GOT3 (cell line): ENCODE measurements at regions not wholly inside any gene's neighbourhood (a gene's known extent, or its start where the extent isn't known, plus 50 kb on each side); places are given as distances from the start of the nearest gene placed in this dataset.

Source experiments
- DNase-seq: peaks from one replicate; lab custom pipeline; 2025; ENCODE audit warnings: mixed read lengths; lab: John Stamatoyannopoulos, UW

DNA sequence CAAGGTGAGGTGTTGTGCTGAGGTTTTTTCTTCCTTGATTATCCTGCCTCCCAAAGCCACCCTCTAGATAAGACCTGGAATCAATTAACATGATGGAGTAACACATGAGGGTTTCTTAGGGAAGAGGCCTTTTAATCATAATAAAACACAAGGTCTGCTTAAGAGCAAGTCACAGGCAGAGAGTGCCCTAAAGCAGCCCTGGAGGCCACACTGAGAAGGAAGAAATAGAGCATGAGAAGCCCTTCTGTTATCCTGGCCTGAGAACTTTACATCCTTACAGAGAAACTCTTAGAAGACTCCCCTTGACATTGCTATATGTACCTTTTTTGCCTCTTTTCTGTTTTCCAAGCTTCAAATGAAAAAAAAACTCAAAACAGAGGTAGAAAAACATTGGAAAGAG is 132.3 kb downstream of the CEP57L1 start:
- DNase-seq: no peak

DNA sequence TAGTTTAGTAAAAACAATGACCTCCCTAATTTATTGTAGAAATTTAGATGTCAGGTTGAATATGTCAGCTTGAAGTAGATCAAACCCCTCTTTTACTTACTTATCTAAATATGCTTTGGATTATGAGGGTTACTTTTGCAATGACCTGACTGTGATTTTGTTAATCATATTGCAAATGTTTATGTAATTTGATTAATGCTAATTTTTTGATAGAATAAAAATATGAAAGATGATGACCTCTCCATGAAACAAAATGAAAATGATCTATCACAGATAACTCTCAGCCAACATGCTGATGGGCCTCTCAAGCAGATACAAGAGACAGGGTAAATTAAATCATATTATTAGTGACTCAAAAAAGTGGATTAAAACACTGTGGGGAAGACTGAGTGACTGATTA is 131.0 kb downstream of the CEP57L1 start:
- no peak for DNase-seq

DNA sequence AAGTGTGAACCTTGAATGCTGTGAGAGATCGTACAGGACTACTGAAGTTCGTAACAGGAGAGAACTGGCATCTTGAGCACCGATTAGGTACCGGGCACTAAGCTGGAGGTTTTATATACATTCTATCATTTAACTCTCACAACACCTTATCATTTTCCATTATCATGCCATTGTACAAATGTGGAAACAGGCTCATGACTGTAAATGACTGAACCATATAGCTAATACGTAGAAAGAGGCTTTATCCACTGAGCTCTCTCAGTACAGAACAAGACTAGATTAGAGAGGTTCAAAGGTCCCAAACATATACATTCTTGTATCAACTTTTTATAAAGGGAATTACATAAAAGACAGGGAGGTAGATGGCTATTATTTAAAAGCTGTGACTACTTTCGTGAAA is 130.6 kb downstream of the CEP57L1 start:
- no peak for DNase-seq

DNA sequence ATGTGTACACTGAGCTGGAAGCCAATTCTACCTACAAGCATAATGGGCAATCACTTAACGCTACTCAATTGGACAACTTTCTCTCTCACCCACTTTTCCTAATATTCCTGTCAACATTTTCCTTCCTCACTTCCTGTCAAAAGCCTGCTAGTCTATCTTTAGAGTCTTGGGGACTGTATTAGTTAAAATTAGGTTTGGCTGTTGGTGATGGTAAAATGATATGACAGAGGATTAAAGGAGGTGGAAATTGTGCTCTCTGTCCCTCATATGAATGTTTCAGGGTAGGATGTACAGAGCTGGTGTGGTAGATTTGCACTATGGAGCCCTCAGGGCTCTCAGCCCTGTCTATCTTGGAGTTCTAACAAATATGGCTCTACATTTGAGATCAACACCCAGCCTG is 129.7 kb downstream of the CEP57L1 start:
- no peak for DNase-seq

DNA sequence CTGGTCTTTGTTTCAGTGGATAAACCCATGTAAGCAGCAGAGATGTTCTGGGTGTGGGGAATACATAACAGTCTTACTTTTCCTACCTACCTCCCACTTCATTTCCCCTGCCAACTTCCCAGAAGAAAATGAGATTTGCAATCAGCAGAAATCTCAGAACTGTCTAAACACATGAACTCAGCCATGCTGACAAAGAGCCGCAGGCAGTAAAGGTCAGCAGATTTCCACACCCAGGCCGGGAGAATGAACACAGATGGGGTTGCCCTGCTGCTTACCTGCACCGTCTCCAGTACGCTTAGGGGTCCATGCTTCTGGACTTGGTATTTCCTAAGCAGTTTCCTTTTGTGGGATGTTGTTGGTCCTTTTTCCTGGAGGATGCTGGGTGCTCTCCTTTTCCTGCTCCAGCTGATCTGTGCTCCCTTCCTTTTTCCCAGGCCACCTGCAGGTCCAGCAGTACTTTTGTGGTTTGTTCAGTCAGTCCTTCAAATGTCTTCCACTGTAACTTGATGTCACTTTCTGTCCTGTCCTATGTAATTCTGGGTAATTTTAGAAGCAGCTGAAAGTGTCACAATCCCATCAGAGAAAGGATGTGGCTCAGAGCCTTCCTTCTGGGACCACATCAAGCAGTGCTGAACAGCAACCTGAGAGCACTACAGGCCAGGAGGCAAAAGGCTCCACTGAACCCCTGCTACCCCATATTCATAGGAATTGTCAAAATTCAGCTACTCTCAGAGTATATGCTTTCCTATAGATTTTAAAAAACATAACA is 129.0 kb downstream of the CEP57L1 start:
- DNase-seq: no peak

DNA sequence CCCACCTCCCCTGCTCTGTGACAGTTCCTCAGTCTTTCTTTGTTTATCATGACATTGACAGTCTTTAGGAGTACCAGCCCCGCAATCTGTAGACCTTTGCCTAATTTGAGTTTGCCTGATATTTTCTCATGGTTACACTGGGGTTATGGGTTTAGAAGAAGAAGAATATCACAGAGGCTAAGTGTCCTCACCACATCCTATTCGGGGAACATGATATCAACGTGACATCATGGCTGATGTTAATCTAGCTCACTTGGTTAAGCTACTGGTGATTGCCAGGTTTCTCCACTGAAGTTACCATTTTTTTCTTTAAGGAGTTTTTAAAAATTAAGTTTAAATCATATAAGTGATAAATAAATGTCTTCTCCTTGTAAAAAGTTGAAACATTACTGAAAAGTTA is 127.5 kb downstream of the CEP57L1 start:
- no peak for DNase-seq

DNA sequence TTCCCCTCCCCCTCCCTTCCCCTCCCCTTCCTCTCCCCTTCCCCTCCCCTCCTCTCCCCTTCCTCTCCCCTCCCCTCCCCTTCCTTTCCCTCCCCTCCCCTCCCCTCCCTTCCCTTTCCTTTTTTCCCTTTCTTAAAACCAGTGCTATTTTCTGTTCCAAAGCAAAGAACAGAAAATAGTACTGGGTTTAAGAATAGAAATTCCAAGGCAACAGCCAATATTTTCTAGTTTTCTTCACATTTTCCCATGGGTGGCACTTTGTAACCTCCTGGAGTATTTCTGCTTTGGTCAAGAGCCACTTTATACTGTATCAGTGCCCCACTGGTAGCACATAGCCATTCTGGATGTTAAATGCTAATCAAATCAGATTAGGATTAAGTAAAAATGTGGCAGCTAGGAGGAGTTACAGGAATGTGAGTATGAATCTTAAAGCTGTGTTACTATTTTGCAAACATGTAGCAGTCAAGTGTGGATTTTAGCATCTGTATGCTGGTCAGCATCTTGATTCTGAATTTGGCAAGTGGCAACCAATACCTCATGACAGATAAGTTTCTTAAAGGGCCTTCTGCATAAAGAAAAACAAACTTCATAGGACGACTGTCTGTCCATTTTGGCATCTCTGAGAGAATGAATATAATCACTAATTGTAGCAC is 126.4 kb downstream of the CEP57L1 start:
- no peak for DNase-seq
